ENCODE measurements at regions not wholly inside any gene's neighbourhood (a gene's known extent, or its start where the extent isn't known, plus 50 kb on each side); places are given as distances from the start of the nearest gene placed in this dataset.

DNA sequence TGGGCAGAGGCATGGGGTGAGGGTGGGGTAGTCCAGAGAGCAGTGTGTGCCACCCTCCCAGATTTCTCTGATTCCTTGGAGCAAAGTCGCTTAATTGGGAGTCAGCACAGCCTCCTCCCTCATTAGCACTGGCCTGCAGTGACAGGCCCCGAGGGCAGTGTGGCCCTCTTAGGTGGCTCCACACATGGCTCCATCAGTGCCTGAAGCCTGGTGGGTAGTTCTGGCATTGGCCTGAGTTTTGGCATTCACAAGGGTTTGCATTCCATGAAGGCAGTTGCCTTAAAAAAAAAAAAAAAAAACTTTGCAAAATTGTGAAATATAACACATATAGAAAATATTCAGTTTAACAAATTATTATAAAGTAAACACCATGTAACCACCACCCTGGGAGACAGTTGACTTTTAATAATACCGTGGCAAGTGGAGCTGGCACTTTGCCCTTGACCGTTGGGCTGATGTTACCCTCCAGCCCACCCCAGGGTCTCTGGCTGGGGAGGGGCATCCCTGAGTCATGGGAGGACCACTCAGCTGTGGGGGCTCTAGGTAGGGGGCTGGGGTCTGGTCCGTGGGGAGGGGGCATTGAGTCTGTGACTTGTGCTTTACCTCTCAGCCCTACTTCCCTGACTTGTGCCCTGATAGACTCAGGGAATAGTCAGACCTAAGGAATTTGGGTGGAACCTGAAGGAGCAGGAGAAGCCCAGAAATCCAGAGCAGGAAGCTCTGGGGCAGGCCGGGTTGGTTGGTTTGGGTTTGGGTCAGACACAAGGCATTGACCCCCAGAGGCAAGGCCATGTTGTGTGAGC is 51.3 kb upstream of the PITX1 start:
- POLR2A ChIA-PET = no interaction called here
- CTCF ChIA-PET = interaction anchor here (0.5 kb wide), 1 partner anchor 317 kb away, joined by 4 read pairs; no protein-coding TSS in a partner anchor

Measured in activated CD8-positive, alpha-beta memory T cell treated with anti-CD3 and anti-CD28 coated beads for 36 hours (primary cell).